ENCODE measurements at regions not wholly inside any gene's neighbourhood (a gene's known extent, or its start where the extent isn't known, plus 50 kb on each side); places are given as distances from the start of the nearest gene placed in this dataset.

DNA sequence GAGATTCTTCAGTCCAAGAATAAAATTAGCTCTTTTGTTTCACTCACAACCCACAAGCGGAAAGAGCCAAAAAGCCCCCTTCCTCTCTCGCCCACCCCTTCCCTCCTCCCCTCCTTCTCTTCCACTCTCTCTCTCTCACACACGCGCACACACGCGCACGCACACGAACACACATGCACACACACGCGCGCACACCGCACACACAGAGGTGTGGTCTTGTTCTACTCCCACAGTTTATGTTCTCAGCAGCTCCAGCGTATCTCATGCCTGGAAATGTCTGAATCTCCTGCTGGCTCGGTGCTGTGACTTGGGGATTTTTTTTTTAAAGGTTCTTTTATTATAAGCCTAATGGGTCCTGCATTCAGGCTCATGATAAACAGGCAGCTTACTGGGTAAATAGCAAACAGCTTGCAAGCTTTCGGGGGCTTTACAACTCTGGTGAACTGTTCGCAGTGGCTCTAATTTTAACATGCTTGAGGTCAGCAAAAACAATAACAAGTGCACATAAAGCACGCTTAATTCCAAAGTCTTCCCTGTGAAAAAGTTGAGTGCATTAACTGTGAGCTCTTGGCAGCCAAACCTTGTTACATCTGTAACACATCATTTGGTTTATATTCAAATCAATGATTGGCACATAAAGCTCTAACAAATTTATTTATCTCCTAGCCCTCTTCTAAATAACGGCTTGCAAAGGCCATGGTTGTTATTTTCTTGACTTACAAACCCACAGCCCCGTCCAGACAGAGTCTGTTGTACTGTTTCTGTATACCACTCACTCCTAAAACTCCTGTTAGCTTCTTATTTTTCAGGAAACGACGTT, 424.1 kb upstream of the MGMT start:
- no peak overlapping the region for H3K27ac ChIP-seq
- ATAC-seq (no peak), DNase-seq (no peak)
- 69 to 77% (median 73%) methylated on average over 21 of the region's 21 CpGs for WGBS, 3 donors
- no peaks in the 10 kb centered on the region for H3K36me3 ChIP-seq (ENCODE audit: insufficient read depth in 1 of 2, low read depth in 1 of 2)
- TF ChIP-seq, protein P1, sequence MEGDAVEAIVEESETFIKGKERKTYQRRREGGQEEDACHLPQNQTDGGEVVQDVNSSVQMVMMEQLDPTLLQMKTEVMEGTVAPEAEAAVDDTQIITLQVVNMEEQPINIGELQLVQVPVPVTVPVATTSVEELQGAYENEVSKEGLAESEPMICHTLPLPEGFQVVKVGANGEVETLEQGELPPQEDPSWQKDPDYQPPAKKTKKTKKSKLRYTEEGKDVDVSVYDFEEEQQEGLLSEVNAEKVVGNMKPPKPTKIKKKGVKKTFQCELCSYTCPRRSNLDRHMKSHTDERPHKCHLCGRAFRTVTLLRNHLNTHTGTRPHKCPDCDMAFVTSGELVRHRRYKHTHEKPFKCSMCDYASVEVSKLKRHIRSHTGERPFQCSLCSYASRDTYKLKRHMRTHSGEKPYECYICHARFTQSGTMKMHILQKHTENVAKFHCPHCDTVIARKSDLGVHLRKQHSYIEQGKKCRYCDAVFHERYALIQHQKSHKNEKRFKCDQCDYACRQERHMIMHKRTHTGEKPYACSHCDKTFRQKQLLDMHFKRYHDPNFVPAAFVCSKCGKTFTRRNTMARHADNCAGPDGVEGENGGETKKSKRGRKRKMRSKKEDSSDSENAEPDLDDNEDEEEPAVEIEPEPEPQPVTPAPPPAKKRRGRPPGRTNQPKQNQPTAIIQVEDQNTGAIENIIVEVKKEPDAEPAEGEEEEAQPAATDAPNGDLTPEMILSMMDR (IDR thresholded peaks at IDR 0.05) = no peak
- no peaks in the 10 kb centered on the region for H3K4me1 ChIP-seq
- intact Hi-C loops (cut with DNase I) = no loop called here
- peaks cover 0 to 42% (median 7%) of the 10 kb centered on the region in 3 donors for H3K27me3 ChIP-seq (ENCODE audit: insufficient read depth in 3 of 3, low read length in 2 of 3)
- no peak overlapping the region for H3K4me3 ChIP-seq
- H3K9me3 ChIP-seq = no peaks in the 10 kb centered on the region

DNA sequence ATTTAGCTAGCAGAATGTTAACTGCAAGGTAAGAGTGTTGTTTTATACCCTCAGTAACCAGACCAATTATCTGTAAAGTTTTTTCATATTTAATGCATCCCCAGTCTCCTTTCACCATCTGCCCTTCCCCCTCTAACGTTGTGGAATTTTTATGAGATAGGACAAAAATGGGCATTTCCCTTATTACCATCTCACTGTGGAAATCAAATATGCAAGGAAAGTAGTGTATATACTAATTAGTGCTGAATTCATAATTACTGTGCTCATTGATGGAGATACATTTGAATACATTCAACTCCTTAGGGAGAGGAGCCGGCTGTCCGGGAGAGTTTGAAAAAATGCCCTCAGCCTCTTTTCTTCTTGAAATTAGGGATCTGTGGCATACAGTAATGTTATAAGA, 423.4 kb upstream of the MGMT start:
- H3K27ac ChIP-seq = no peak overlapping the region
- TF ChIP-seq, protein P1 (IDR thresholded peaks at IDR 0.05) = no peak
- 89 to 91% (median 90%) methylated on average over 3 of the region's 3 CpGs for WGBS, 3 donors
- intact Hi-C loops (cut with DNase I) = no loop called here
- H3K27me3 ChIP-seq (ENCODE audit: insufficient read depth in 3 of 3, low read length in 2 of 3) = peaks cover 0 to 42% (median 7%) of the 10 kb centered on the region in 3 donors
- H3K4me3 ChIP-seq = no peak overlapping the region
- H3K36me3 ChIP-seq (ENCODE audit: insufficient read depth in 1 of 2, low read depth in 1 of 2) = no peaks in the 10 kb centered on the region
- H3K4me1 ChIP-seq = no peaks in the 10 kb centered on the region
- no peaks in the 10 kb centered on the region for H3K9me3 ChIP-seq
- DNase-seq = no peak
- no peak for ATAC-seq

DNA sequence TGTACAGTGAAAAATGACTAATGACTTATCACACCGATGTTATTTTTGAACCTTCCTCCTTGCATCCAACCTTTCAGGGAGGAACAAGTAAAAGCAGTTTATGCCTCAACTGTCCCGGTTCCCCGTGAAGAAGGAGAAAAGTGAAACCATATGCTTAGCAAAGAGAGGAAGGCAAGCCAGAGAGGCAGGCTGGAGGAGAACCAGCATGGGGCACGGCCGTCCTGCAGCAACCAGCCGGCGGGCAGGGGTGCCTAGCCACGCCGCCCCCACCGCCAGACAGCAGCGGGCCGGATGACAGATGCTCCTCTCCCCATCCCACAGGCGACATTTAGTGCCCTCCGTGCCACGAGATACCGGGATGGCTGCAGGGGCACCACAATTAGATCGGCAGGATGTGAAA, 421.4 kb upstream of the MGMT start:
- TF ChIP-seq, protein P1 (IDR thresholded peaks at IDR 0.05) = no peak
- intact Hi-C loops (cut with DNase I) = no loop called here
- H3K4me3 ChIP-seq = peak overlapping the region; percentile 50
- peaks cover 0 to 31% (median 7%) of the 10 kb centered on the region in 3 donors for H3K27me3 ChIP-seq (ENCODE audit: insufficient read depth in 3 of 3, low read length in 2 of 3)
- 5 to 11% (median 10%) methylated on average over 17 of the region's 17 CpGs for WGBS, 3 donors
- no peak overlapping the region for H3K27ac ChIP-seq
- H3K4me1 ChIP-seq = no peaks in the 10 kb centered on the region
- no peaks in the 10 kb centered on the region for H3K36me3 ChIP-seq (ENCODE audit: insufficient read depth in 1 of 2, low read depth in 1 of 2)
- ATAC-seq = no peak
- no peaks in the 10 kb centered on the region for H3K9me3 ChIP-seq
- no peak for DNase-seq

DNA sequence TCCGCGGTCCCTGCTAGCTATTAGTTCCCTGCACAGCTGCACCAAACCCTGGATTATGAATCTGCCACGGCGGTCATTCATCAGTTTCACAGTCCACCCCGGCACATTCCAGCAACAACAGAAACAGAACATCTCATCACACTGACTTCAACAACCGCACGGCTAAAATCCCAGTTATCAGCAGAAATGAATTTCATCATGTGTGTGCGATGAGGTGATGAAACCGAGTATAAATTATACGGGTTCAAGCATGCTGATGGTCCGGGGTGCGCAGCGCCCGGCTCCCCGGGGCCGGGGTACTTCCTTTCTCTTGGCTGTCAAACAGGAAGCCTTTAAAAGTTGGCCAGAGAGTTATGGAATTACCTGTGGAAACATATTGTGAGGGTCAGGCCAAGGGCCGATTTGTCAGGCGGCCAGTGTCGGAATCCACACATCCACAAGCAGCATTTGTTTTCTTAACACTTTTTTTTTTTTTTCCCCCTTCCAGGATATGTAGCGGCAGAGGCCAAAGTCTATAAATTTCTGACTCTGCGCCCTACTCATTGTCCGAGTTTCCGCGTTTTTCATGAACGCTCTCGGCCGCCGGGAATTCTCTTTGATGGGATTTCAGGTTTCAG, 420.9 kb upstream of the MGMT start:
- TF ChIP-seq, protein P1 (IDR thresholded peaks at IDR 0.05) = no peak
- intact Hi-C loops (cut with DNase I) = no loop called here
- Histone ChIP-seq H3K4me1 (no peaks in the 10 kb centered on the region), H3K27ac (no peak overlapping the region), H3K36me3 (ENCODE audit: insufficient read depth in 1 of 2, low read depth in 1 of 2) (no peaks in the 10 kb centered on the region), H3K4me3 (peak overlapping the region; percentile 50), H3K27me3 (ENCODE audit: insufficient read depth in 3 of 3, low read length in 2 of 3) (peaks cover 0 to 31% (median 7%) of the 10 kb centered on the region in 3 donors), H3K9me3 (no peaks in the 10 kb centered on the region)
- DNase-seq (no peak), ATAC-seq (peak in 2 of 4 donors; percentile 44 to 48)
- WGBS, 3 donors = 24 to 27% (median 25%) methylated on average over 28 of the region's 28 CpGs
